ENCODE measurements at regions not wholly inside any gene's neighbourhood (a gene's known extent, or its start where the extent isn't known, plus 50 kb on each side); places are given as distances from the start of the nearest gene placed in this dataset.

DNA sequence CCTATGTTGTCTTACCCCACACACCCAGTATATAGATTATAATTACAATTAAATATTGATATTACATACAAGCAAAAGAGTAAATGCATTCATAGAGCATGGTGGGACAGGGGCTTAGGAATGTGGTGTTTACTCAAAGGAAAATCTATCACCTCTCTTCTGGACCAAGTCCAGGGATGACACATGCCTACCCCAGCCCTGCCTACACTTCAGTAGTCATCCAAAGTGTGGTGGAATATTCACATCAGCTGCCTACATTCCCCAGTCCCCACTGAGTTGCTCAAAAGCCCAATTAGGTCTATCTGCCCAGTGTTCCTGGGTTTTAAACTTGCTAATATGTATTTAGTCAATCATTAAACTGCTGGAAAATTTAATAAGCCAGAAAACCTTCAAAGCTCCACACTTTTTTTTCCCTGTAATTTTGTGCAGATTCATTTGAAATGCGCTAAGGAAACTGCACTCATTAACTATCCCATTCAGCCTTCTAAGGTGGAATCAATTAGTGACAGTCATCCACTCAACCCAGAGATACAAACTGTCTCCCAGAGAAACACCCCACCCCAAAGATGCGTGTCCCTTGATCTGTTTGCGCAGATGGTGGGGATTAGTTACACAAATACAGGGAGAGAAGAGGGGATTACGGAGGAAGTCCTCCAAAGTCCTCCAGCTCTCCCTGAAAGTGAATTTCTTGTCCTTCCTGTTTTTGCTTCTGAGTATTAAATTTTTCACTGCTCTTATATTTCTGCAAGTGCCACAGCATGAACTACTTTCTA, 91.7 kb upstream of the KDR start:
- Mint-ChIP-seq H3K9me3 (no peaks in the 10 kb centered on the region), H3K4me1 (ENCODE audit: low read depth) (no peaks in the 10 kb centered on the region), H3K36me3 (ENCODE audit: insufficient read depth in 2 of 2) (no peaks in the 10 kb centered on the region), H3K27ac (no peak overlapping the region), H3K4me3 (no peak overlapping the region), H3K27me3 (ENCODE audit: low read depth) (peaks cover 17% of the 10 kb centered on the region)
- DNase-seq (no peak), ATAC-seq (replicated peaks in 1 of 2) (no peak)

DNA sequence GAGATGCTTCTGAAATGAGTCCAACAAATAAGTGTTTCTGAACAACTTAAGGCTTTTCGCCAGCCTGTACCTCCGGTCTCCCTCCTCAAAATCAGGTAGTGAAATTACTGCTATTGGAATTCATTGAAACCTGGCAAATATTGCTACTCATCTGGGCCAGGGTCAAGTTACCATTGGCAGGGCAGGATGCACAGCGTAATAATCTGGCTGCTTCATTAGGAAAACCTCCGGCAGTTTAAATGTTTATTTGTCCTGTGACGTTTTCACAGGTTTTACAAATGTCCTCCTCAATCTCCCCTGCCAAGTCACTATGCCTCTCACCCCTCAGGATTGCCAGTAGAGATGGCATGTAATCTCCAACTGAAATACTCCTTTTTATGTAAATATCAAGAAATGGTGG, 92.6 kb upstream of the KDR start:
- DNase-seq (no peak), ATAC-seq (replicated peaks in 1 of 2) (no peak)
- H3K4me3 Mint-ChIP-seq: no peak overlapping the region
- H3K4me1 Mint-ChIP-seq (ENCODE audit: low read depth): no peaks in the 10 kb centered on the region
- H3K36me3 Mint-ChIP-seq (ENCODE audit: insufficient read depth in 2 of 2): no peaks in the 10 kb centered on the region
- H3K27ac Mint-ChIP-seq: no peak overlapping the region
- H3K9me3 Mint-ChIP-seq: no peaks in the 10 kb centered on the region
- H3K27me3 Mint-ChIP-seq (ENCODE audit: low read depth): peaks cover 17% of the 10 kb centered on the region

DNA sequence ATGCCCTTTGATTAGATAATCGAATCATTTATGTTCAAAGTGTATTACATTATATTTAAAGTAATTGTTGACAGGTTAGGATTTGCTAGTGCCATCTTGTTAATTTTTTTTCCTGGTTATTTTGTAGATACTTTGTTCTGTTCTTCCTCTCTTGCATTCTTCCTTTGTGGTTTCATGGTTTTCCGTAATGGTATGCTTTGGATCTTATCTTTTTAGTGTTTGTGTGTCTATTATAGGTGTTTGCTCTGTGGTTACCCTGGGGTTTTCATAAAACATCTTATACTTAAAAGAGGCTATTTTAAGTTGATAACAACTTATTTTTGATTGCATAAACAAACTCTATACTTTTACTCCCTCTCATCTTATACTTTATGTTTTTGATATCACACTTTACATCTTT, 108.2 kb upstream of the SRD5A3 start:
- H3K4me3 Mint-ChIP-seq: no peak overlapping the region
- no peak overlapping the region for H3K27ac Mint-ChIP-seq
- peaks cover 13 to 27% of the 10 kb centered on the region in 2 donors for H3K9me3 Mint-ChIP-seq
- H3K4me1 Mint-ChIP-seq (ENCODE audit: low read depth): no peaks in the 10 kb centered on the region
- ATAC-seq (replicated peaks in 1 of 2) (no peak), DNase-seq (no peak)
- H3K36me3 Mint-ChIP-seq (ENCODE audit: insufficient read depth in 2 of 2): peaks cover 10 to 12% of the 10 kb centered on the region in 2 donors
- H3K27me3 Mint-ChIP-seq (ENCODE audit: low read depth): peaks cover 8% of the 10 kb centered on the region

DNA sequence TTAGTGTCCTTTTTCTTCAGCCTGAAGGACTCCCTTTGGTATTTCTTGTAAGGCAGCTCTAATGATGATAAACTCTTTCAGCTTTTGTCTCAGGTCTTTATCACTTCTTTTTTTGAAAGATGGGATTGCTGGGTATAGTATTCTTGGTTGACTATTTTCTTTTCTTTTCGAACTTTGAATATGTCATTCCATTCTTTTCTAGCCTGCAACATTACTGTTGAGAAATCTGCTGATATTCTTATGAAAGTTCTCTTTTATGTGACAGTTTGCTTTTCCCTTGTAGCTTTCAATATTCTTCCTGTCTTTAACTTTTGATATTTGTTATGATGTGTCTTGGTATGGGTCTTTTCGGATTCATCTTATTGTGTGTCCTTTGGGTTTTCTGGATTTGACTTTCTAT, 107.6 kb upstream of the SRD5A3 start:
- Mint-ChIP-seq H3K4me1 (ENCODE audit: low read depth) (no peaks in the 10 kb centered on the region), H3K27me3 (ENCODE audit: low read depth) (peaks cover 11% of the 10 kb centered on the region), H3K9me3 (peaks cover 13 to 26% of the 10 kb centered on the region in 2 donors), H3K36me3 (ENCODE audit: insufficient read depth in 2 of 2) (peaks cover 10 to 12% of the 10 kb centered on the region in 2 donors), H3K4me3 (no peak overlapping the region), H3K27ac (no peak overlapping the region)
- DNase-seq: no peak
- ATAC-seq (replicated peaks in 1 of 2): no peak

DNA sequence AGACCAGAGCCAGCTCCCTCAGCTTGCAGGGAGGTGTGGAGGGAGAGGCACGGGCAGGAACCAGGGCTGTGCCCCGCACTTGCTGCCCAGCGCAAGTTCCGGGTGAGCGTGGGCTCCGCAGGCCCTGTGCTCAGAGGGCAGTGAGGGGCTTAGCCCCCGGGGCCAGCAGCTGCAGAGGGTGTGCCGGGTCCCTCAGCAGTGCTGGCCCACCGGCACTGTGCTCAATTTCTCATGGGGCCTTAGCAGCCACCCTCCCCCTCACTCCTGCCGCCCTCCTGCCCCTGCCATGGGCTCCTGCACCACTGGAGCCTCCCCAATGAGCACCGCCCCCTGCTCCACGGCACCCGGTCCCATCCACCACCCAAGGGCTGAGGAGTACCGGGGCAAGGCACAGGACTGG, 104.6 kb upstream of the SRD5A3 start:
- H3K27me3 Mint-ChIP-seq (ENCODE audit: low read depth): peaks cover 19% of the 10 kb centered on the region
- ATAC-seq (replicated peaks in 1 of 2) (no peak), DNase-seq (no peak)
- no peak overlapping the region for H3K27ac Mint-ChIP-seq
- H3K9me3 Mint-ChIP-seq: peaks cover 10 to 18% of the 10 kb centered on the region in 2 donors
- H3K36me3 Mint-ChIP-seq (ENCODE audit: insufficient read depth in 2 of 2): peaks cover 6 to 9% of the 10 kb centered on the region in 2 donors
- no peak overlapping the region for H3K4me3 Mint-ChIP-seq
- H3K4me1 Mint-ChIP-seq (ENCODE audit: low read depth): no peaks in the 10 kb centered on the region

DNA sequence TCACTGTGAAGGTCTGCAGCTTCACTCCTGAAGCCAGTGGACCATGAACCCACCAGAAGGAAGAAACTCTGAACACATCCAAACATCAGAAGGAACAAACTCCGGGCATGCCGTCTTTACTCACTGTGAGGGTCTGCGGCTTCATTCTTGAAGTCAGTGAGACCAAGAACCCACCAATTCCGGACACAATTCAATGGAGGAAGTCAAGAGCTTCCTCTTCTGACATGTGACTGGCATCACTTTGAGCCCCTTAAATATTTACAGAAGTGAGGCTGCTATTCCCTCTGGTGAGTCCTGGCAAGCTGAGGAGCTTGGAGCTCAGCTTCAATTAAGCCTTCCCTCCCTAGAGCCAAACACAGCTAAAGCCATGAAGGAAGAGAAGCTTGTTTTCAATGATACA, 103.5 kb upstream of the SRD5A3 start:
- no peak for DNase-seq
- no peak for ATAC-seq (replicated peaks in 1 of 2)
- H3K9me3 Mint-ChIP-seq: peaks cover 10 to 15% of the 10 kb centered on the region in 2 donors
- peaks cover 6 to 9% of the 10 kb centered on the region in 2 donors for H3K36me3 Mint-ChIP-seq (ENCODE audit: insufficient read depth in 2 of 2)
- no peak overlapping the region for H3K27ac Mint-ChIP-seq
- peaks cover 13% of the 10 kb centered on the region for H3K27me3 Mint-ChIP-seq (ENCODE audit: low read depth)
- no peaks in the 10 kb centered on the region for H3K4me1 Mint-ChIP-seq (ENCODE audit: low read depth)
- no peak overlapping the region for H3K4me3 Mint-ChIP-seq

DNA sequence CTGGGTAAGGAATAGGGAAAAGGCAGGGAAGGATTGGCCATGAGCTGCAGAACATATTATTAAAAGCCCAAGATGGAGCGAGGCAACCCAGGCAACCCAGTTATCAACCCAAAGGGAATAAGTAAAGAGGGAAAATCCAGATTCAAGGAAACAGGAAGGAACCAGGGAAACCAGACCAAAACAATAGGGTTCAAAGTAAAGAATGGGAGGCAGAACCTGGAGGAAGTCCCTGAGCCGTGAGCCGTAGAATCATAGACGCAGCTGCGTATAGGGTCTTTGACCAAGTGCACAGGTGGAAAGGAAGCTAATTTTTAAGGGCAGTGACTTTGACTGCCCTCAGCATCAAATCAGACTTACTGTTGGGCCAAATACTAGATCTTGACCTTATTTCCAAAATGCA, 98.5 kb upstream of the SRD5A3 start:
- H3K4me3 Mint-ChIP-seq: no peak overlapping the region

DNA sequence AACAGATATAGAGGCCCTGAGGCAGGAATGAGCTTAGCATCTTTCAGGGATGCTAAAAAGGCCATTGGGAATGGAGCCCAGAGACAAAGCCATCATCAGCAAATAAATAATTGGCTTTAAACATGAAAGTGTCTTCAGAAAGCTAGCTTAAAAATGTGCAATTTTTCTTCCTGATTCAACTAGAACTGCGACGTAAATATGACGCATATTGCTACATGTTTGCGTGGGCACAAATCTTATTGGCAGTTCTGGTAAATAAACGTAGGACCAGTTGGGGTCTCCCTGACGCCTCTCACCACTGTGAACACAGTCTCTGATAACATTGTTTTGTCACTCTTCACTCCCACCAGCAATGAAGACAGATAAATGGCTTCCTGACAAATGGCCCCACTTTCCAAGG, 97.3 kb upstream of the SRD5A3 start:
- Mint-ChIP-seq H3K27me3 (ENCODE audit: low read depth) (peaks cover 6% of the 10 kb centered on the region), H3K9me3 (no peaks in the 10 kb centered on the region), H3K4me1 (ENCODE audit: low read depth) (no peaks in the 10 kb centered on the region), H3K36me3 (ENCODE audit: insufficient read depth in 2 of 2) (no peaks in the 10 kb centered on the region), H3K4me3 (no peak overlapping the region), H3K27ac (no peak overlapping the region)
- no peak for ATAC-seq (replicated peaks in 1 of 2)
- DNase-seq: no peak

More for the DNA sequence above, 98.5 kb upstream of the SRD5A3 start:
- Mint-ChIP-seq H3K27me3 (ENCODE audit: low read depth) (peaks cover 13% of the 10 kb centered on the region), H3K36me3 (ENCODE audit: insufficient read depth in 2 of 2) (no peaks in the 10 kb centered on the region), H3K4me1 (ENCODE audit: low read depth) (no peaks in the 10 kb centered on the region), H3K27ac (no peak overlapping the region), H3K9me3 (no peaks in the 10 kb centered on the region)
- DNase-seq (no peak), ATAC-seq (replicated peaks in 1 of 2) (no peak)

DNA sequence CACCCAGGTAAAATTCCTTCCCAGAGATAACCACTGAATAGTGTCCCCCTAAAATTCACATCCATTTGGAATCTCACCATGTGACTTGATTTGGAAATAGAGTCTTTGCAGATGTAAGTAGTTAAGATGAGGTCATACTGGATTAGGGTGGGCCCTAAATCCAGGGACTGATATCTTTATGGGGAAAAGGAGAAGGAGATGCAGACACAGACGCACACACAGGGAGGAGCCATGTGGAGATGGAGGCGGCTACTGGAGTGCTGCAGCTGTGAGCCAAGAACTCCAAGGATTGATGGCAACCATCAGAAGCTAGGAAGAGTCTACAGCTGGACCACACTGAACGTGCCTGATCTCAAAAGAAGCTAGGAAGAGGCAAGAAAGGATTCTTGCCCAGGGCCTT, 96.6 kb upstream of the SRD5A3 start:
- no peak overlapping the region for H3K4me3 Mint-ChIP-seq
- no peak overlapping the region for H3K27ac Mint-ChIP-seq
- no peaks in the 10 kb centered on the region for H3K36me3 Mint-ChIP-seq (ENCODE audit: insufficient read depth in 2 of 2)
- no peaks in the 10 kb centered on the region for H3K4me1 Mint-ChIP-seq (ENCODE audit: low read depth)
- no peak for ATAC-seq (replicated peaks in 1 of 2)
- no peak for DNase-seq
- H3K27me3 Mint-ChIP-seq (ENCODE audit: low read depth): no peaks in the 10 kb centered on the region
- no peaks in the 10 kb centered on the region for H3K9me3 Mint-ChIP-seq

DNA sequence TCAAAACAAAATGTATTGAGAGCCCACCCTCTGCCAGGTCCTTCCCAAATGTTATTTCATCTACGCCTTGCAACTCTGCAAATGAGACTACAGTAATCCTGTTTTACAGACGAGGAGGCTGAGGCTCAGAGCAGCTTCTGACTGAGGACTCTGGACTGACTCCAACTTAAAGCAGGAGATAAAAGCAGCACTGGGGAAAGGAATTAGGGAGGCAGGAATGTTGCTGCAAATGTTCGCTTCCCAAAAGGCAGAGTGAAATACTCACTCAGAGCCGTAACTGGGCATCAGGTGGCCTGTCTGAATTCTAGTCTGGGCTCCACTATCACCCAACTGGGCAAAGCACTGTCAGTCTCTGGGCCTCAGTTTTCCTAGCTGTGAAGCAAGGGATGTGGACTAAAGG, 94.7 kb upstream of the SRD5A3 start:
- H3K4me3 Mint-ChIP-seq: no peak overlapping the region
- H3K27me3 Mint-ChIP-seq (ENCODE audit: low read depth): peaks cover 9% of the 10 kb centered on the region
- H3K27ac Mint-ChIP-seq: no peak overlapping the region
- DNase-seq (no peak), ATAC-seq (replicated peaks in 1 of 2) (no peak)
- no peaks in the 10 kb centered on the region for H3K9me3 Mint-ChIP-seq
- H3K4me1 Mint-ChIP-seq (ENCODE audit: low read depth): no peaks in the 10 kb centered on the region
- H3K36me3 Mint-ChIP-seq (ENCODE audit: insufficient read depth in 2 of 2): no peaks in the 10 kb centered on the region

DNA sequence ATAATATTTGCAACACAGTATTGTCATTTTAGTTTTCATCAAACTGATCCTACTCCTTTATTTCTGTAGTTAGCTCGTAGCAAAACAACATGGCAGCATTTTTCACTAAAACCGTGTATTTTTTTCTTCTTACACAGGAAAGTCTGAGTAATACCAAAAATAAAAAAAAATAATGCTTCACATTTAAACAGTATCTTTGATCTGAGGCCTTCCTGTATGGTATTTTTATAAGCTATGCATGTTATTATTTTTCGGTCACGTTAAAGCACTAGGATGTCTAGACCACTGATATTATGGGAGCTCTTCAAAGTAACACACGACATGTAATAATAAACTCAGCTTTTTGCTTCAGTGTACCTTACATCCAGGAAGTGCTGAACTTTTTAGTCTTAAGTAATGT, 94.1 kb upstream of the SRD5A3 start:
- Mint-ChIP-seq H3K27ac (no peak overlapping the region), H3K9me3 (no peaks in the 10 kb centered on the region), H3K4me1 (ENCODE audit: low read depth) (no peaks in the 10 kb centered on the region), H3K27me3 (ENCODE audit: low read depth) (peaks cover 9% of the 10 kb centered on the region), H3K4me3 (no peak overlapping the region), H3K36me3 (ENCODE audit: insufficient read depth in 2 of 2) (no peaks in the 10 kb centered on the region)
- no peak for DNase-seq
- no peak for ATAC-seq (replicated peaks in 1 of 2)

DNA sequence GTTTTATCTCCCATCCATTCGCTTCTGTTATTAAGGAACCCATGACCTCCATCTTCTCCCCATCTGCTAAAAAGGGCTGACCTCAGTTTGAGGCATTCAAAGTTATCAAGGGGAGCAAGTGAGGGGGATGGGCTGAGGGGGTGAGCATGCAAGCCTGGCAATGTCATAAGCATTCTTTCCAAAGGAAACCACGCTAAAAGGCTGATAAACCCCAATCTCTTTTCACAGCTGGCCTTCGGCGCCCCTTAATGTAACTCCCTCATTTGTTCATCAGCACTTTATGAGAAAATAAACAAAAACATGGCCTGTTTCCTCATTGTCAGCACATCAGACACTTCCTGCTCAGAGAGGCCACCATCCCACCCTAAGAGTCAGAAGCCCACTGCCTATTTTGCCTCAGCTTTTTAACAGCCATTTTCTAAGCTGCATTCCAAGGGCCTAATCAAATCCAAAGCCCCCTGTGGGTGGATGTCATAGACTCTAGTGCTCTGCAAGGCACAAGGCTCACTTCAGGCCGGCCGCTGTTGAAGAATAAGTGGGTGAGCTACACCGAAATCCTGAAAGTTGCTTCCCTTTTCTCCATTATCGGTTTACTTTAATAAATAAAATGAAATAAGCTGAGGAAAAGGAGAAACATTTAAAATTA, 92.0 kb upstream of the SRD5A3 start:
- H3K27ac Mint-ChIP-seq: no peak overlapping the region
- no peak overlapping the region for H3K4me3 Mint-ChIP-seq
- DNase-seq (no peak), ATAC-seq (replicated peaks in 1 of 2) (no peak)
- no peaks in the 10 kb centered on the region for H3K36me3 Mint-ChIP-seq (ENCODE audit: insufficient read depth in 2 of 2)
- no peaks in the 10 kb centered on the region for H3K4me1 Mint-ChIP-seq (ENCODE audit: low read depth)
- peaks cover 9% of the 10 kb centered on the region for H3K27me3 Mint-ChIP-seq (ENCODE audit: low read depth)
- no peaks in the 10 kb centered on the region for H3K9me3 Mint-ChIP-seq

DNA sequence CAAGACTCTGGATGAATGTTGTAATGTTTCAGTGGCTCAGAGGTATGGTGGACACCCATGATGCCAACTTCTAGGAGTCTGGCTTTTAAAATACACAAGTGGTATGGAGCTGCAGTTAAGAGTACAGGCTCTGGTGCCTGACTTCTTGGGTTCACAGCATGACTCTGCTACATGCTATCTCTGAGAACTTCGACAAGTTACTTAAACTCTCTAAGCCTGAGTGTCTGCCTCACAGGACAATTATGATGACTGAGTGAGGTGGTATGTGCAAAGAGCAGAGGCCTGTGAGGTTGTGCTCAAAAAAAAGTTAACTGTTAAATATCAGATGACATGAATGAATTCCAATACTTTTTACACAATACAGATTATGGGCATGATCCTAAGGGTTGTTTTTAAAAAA, 90.9 kb upstream of the SRD5A3 start:
- H3K36me3 Mint-ChIP-seq (ENCODE audit: insufficient read depth in 2 of 2): no peaks in the 10 kb centered on the region
- no peaks in the 10 kb centered on the region for H3K4me1 Mint-ChIP-seq (ENCODE audit: low read depth)
- H3K27me3 Mint-ChIP-seq (ENCODE audit: low read depth): peaks cover 15% of the 10 kb centered on the region
- H3K4me3 Mint-ChIP-seq: no peak overlapping the region
- no peak for ATAC-seq (replicated peaks in 1 of 2)
- H3K9me3 Mint-ChIP-seq: no peaks in the 10 kb centered on the region
- DNase-seq: no peak
- no peak overlapping the region for H3K27ac Mint-ChIP-seq

DNA sequence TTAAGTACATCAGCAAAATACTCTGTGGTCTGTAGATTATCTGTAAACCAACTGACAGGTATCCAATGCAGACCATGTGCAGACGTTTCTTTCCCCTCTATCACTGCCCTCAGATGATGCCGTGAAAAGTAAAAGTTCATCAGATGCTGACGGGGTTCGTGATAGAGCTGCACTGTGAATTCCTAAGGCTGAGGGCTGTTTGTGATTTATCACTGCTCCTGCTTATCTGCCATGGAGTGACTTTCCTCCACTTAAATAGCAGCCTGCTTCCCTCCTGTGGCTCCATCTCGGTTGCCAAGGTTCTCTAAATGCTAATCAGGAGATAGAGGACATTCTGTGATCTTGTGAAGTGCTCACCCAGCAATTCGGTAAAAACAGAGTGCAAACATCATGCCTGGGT, 89.3 kb upstream of the SRD5A3 start:
- Mint-ChIP-seq H3K4me1 (ENCODE audit: low read depth) (no peaks in the 10 kb centered on the region), H3K27me3 (ENCODE audit: low read depth) (peaks cover 15% of the 10 kb centered on the region)

More for the DNA sequence above, 89.3 kb upstream of the SRD5A3 start:
- H3K4me3 Mint-ChIP-seq: no peak overlapping the region
- H3K27ac Mint-ChIP-seq: no peak overlapping the region
- DNase-seq (no peak), ATAC-seq (replicated peaks in 1 of 2) (no peak)
- no peaks in the 10 kb centered on the region for H3K36me3 Mint-ChIP-seq (ENCODE audit: insufficient read depth in 2 of 2)
- no peaks in the 10 kb centered on the region for H3K9me3 Mint-ChIP-seq
